ENCODE measurements at regions not wholly inside any gene's neighbourhood (a gene's known extent, or its start where the extent isn't known, plus 50 kb on each side); places are given as distances from the start of the nearest gene placed in this dataset.

GRCh38 chr4:38268837-38269236, 308.6 kb downstream of the PTTG2 start:
- Histone ChIP-seq H3K4me2 (ENCODE audit: low read depth, low read length, poor library complexity, severe bottlenecking) (no peak overlapping the region), H4K20me1 (ENCODE audit: low read depth, low read length) (no peaks in the 10 kb centered on the region), H3K27ac (ENCODE audit: low read depth, low read length) (no peak overlapping the region), H3K36me3 (ENCODE audit: low read length) (no peaks in the 10 kb centered on the region), H3K9me3 (ENCODE audit: insufficient read depth, low read length) (no peaks in the 10 kb centered on the region), H3K27me3 (ENCODE audit: low read length) (no peaks in the 10 kb centered on the region; the same call in 1 of the 2 replicates), H3K9ac (ENCODE audit: low read length) (no peak overlapping the region), H2AFZ (ENCODE audit: low read depth, low read length, severe bottlenecking) (no peak overlapping the region), H3K9me2 (replicated peaks; ENCODE audit: insufficient read depth, low read length) (no peaks in the 10 kb centered on the region), H3K4me3 (ENCODE audit: insufficient read depth, low read length, poor library complexity, severe bottlenecking) (no peak overlapping the region), H3K79me2 (ENCODE audit: insufficient read depth, low read length) (no peaks in the 10 kb centered on the region), H3F3A (ENCODE audit: insufficient read depth) (no peaks in the 10 kb centered on the region)
- TF ChIP-seq EZH2phosphoT487 (conservative IDR thresholded peaks at IDR 0.05; ENCODE audit: low read length): no peak

- Histone ChIP-seq H3K79me2 (ENCODE audit: insufficient read depth, low read length) (no peaks in the 10 kb centered on the region), H3K9me2 (replicated peaks; ENCODE audit: insufficient read depth, low read length) (no peaks in the 10 kb centered on the region), H4K20me1 (ENCODE audit: low read depth, low read length) (no peaks in the 10 kb centered on the region), H3K27me3 (ENCODE audit: low read length) (no peaks in the 10 kb centered on the region; the same call in 1 of the 2 replicates), H3K9ac (ENCODE audit: low read length) (no peak overlapping the region), H3K9me3 (ENCODE audit: insufficient read depth, low read length) (no peaks in the 10 kb centered on the region), H3K4me3 (ENCODE audit: insufficient read depth, low read length, poor library complexity, severe bottlenecking) (no peak overlapping the region), H3K36me3 (ENCODE audit: low read length) (no peaks in the 10 kb centered on the region), H3F3A (ENCODE audit: insufficient read depth) (no peaks in the 10 kb centered on the region), H3K4me2 (ENCODE audit: low read depth, low read length, poor library complexity, severe bottlenecking) (no peak overlapping the region), H2AFZ (ENCODE audit: low read depth, low read length, severe bottlenecking) (no peak overlapping the region), H3K27ac (ENCODE audit: low read depth, low read length) (no peak overlapping the region)
- TF ChIP-seq EZH2phosphoT487 (conservative IDR thresholded peaks at IDR 0.05; ENCODE audit: low read length) (no peak), CTCF (IDR thresholded peaks at IDR 0.05; ENCODE audit: insufficient read depth, low read length, poor library complexity, severe bottlenecking) (no peak)
Observed at GRCh38 chr4:38273407-38273806, 313.2 kb downstream of the PTTG2 start.

- Histone ChIP-seq H3K27ac (ENCODE audit: low read depth, low read length) (no peak overlapping the region), H2AFZ (ENCODE audit: low read depth, low read length, severe bottlenecking) (no peak overlapping the region)
Observed at GRCh38 chr4:38275331-38276100, 315.3 kb downstream of the PTTG2 start.

More at GRCh38 chr4:38275331-38276100, 315.3 kb downstream of the PTTG2 start:
- H3K4me2 ChIP-seq (ENCODE audit: low read depth, low read length, poor library complexity, severe bottlenecking): no peak overlapping the region
- H3K27me3 ChIP-seq (ENCODE audit: low read length): no peaks in the 10 kb centered on the region
- H3K9me3 ChIP-seq (ENCODE audit: insufficient read depth, low read length): no peaks in the 10 kb centered on the region
- TF ChIP-seq EZH2phosphoT487 (conservative IDR thresholded peaks at IDR 0.05; ENCODE audit: low read length) (no peak), CTCF (IDR thresholded peaks at IDR 0.05; ENCODE audit: insufficient read depth, low read length, poor library complexity, severe bottlenecking) (no peak)
- no peaks in the 10 kb centered on the region for H3K79me2 ChIP-seq (ENCODE audit: insufficient read depth, low read length)
- H3F3A ChIP-seq (ENCODE audit: insufficient read depth): no peaks in the 10 kb centered on the region
- no peaks in the 10 kb centered on the region for H3K9me2 ChIP-seq (replicated peaks; ENCODE audit: insufficient read depth, low read length)
- no peaks in the 10 kb centered on the region for H3K36me3 ChIP-seq (ENCODE audit: low read length)
- H4K20me1 ChIP-seq (ENCODE audit: low read depth, low read length): no peaks in the 10 kb centered on the region
- H3K9ac ChIP-seq (ENCODE audit: low read length): no peak overlapping the region
- H3K4me3 ChIP-seq (ENCODE audit: insufficient read depth, low read length, poor library complexity, severe bottlenecking): no peak overlapping the region

Data from SU-DHL-6 (cell line).